Left renal pelvis (tissue), 4 donors: ENCODE measurements at regions not wholly inside any gene's neighbourhood (a gene's known extent, or its start where the extent isn't known, plus 50 kb on each side); places are given as distances from the start of the nearest gene placed in this dataset.

Experiments
- DNase-seq, 4 donors: peaks; one replicate each; pipeline ENCODE4 v3.0.0-alpha.2; 2013; ENCODE audit warnings: low read depth in 4 of 4, low spot score in 3 of 4

- no peak for DNase-seq
Observed at GRCh38 chr13:32859707-32860292, 156.4 kb upstream of the KL start.

GRCh38 chr13:32861304-32861703, 154.9 kb upstream of the KL start:
- DNase-seq: no peak

GRCh38 chr13:32863596-32863995, 152.6 kb upstream of the KL start:
- no peak for DNase-seq

- DNase-seq: no peak
Observed at GRCh38 chr13:32866921-32867320, 149.3 kb upstream of the KL start.

DNA sequence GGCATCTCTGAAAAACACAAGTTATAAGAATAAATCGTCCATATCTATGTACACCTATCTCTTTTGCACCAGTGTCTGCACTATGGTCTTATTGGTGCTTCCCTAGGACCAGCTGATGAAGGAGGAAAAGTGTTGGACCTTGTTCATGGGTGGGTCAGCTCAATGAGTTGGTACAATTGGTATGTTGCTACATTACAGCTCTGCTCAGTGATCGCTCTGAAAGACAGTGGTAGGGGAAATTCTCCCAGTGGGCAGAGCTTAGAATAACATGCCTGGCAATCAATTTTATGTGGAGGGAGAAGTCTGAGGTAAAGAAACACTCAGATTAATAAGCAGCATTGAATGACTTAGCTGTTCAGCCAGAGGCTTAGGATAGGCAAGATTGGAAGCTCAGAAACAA, 138.7 kb upstream of the KL start:
- DNase-seq: no peak

DNA sequence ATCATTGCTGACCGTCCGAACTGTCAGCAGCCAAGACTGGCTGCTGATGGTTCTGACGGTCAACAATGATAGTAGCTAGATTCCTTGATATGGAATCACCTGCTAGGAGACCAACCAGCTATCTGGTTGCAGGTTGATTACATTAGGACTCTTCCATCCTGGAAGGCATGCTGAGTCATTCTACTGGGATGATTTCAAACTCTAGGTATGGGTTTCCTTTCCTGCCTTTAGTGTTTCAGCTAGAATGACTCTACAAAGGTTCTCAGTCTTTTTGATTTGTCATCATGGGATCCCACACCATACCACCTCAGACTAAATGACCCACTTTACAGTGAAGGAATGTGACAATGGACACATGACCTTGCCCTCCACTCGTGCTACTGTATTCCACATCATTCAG, 138.1 kb upstream of the KL start:
- DNase-seq: no peak

- DNase-seq: no peak
Observed at GRCh38 chr13:32880636-32881035, 135.6 kb upstream of the KL start.

- no peak for DNase-seq
Observed at GRCh38 chr13:32881074-32881776, 135.0 kb upstream of the KL start.

DNA sequence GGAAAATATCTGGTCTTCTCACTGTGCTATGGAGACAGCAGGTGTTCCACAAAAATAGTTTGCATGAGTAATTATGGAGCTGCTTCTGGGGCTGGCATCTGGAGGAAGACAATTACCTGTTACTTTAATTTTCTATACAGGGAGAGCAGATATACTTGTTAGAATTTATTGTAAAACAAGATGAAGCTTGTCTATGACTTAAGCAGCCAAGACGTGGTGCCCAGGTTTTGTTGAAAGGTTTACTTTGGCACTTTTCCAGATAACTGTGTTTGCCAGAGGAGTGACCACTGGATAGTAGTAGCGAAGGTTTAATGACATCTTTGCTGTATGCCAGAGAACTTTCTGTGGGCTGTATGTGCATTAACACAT, 134.5 kb upstream of the KL start:
- no peak for DNase-seq

DNA sequence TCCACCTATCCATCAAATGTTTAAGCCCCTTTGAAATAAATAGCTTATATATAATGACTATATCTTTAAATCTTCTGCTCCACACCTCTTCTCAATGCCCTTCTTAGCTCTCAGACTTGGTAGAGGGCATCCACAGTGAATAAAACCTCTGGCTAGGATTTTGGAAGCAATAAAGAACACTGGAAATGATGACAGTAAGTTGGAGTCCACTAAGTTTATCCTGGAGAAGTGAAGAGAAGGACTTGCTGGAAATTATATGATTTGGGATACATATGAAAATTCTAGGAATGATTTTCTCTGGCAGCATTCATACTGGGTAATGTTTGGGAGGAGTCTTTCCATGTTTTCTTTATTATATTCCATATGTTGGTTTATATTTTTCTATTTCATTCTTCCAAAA, 133.5 kb upstream of the KL start:
- DNase-seq: no peak

- DNase-seq: no peak
Observed at GRCh38 chr13:32883474-32883873, 132.7 kb upstream of the KL start.

- no peak for DNase-seq
Observed at GRCh38 chr13:32887617-32888016, 128.6 kb upstream of the KL start.

- DNase-seq: no peak
Observed at GRCh38 chr13:32889986-32890565, 126.1 kb upstream of the KL start.

DNA sequence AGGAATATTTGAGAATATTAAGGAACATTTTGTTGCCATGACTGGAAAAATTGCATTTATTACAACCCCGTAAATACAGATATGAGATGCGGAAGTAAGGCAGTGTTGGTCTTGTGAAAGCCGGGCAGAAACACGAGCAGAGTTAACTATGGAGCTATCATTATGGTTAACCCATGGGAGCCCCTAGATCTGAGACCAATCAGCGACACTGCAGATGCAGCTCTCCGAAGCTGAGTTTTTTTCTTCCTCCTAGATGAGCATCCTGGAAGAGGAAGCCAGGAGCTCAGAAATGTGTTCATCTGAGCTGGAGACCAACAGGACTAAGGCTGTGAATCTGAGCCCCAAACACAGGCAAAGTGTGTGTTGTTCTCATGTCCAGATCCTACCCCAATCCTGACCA, 123.0 kb upstream of the KL start:
- DNase-seq: no peak

DNA sequence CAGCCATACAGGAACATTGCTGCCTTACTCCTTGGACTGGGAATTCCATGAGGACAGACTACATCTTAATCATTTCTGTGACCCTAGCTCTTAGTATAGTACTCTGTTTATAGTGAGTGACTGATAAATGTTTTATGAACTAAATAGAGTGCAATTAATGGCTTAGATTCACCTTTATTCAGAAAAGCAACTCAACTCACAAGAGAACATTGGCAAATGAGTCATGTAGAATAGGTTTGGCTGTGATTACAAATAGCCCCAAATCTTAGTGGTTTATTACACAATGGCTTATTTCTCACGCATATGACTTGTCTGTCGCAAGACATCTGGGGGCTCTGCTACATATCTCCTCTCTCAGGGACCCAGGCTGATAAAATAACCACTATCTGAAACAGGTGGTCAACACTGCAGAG, 121.6 kb upstream of the KL start:
- DNase-seq: no peak

DNA sequence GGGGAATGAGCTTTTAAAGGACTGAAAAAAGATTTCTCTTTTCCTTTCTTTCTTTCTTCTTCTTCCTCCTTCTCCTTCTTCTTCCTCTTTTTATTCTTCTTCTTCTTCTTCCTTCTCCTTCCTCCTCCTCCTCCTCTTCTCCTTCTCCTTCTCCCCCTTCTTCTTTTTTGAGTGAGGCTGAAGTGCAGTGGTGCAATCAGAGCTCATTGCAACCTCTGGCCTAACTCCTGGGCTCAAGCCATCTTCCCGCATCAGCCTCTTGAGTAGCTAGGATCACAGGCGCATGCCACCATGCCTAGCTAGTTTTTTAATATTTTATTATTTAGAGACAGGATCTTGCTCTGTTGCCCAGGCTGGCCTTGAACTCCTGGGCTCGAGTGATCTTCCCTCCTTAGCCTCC, 120.9 kb upstream of the KL start:
- no peak for DNase-seq

GRCh38 chr13:32897296-32897695, 118.9 kb upstream of the KL start:
- DNase-seq: no peak

DNA sequence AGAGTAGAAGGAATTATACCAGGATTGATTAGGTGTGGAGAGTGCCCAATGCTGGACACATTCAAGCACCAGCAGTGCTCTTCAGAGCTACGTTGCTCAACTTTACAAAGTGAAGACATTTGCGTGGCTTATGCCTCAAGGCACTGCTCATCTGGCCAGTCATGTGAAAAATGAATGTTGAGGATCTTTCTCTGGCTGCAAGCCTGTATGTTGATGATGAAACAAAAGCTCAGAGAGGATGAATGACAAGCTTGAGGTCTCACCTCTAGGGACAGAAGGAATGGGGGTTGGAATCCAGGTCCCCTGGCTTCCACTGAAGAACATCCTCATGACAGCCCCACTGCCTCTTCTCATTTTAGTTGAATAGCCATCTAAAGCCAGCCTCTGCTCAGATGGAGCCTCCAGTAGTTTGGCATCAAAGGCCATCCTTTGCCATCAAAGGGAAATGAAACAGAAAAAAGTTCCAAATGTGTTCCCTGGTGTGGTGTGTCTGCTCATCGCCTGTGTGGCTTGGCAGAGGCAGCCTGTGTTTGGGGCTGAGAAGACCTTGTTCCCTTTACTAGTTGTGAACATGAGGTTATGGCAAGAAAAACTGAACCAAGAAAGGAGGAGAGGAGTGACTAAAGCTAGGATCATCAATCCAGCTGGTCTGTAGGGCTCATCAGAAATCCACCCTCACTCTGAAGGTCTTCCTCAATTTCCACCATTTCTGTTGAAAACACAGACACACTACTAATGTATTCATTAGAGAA, 114.0 kb upstream of the KL start:
- no peak for DNase-seq

DNA sequence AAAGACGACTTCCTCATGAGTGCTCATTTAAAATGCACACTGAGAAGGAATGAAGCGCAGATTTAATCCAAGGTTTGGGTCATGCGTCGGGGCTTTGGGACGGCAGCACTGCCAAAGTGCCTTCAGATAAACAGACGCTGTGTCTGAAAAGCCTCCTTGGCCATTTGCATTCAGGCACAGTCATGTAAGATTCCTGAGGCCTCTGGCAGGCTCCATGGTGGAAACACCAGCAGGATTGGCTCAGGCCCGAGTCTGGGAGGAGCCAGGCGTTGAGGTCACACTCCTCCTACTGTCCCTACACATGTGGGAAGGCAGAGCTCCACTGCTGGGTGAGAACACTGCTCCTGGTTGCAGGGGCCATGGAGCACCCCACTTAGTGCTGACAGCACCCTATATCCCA, 113.3 kb upstream of the KL start:
- DNase-seq: no peak

DNA sequence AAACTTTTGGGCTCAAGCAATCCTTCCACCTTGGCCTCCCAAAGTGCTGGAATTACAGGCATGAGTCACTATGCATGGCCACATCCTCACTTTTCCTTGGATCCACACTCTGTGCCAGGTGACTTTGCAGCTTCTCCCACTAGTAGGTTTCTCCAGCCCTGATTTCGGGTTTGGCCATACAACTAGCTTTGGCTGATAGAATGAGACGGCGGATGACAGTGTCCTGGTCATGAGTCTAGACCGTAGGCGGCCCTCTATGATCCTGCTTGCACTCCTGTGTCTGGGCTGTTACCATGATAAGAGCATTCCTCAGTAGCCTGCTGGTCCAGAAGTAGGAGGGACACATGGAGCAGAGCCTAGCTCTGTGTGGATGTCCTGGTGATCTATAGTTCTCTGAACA, 112.5 kb upstream of the KL start:
- no peak for DNase-seq

- no peak for DNase-seq
Observed at GRCh38 chr13:32904266-32904665, 112.0 kb upstream of the KL start.
